MCF 10A (cell line): ENCODE measurements at regions not wholly inside any gene's neighbourhood (a gene's known extent, or its start where the extent isn't known, plus 50 kb on each side); places are given as distances from the start of the nearest gene placed in this dataset.
"Not testable (repeated sequence)": the region's sequence is repeated elsewhere in the genome, so short reads cannot be mapped to it uniquely, and the experiment has no call there.

Experiments used
- BruUV-seq: library from RNA; stranded (reverse); fragments of 400-500 nt; replicated peaks from 2 replicates; lab custom pipeline; 2021; lab: Mats Ljungman, UMichigan
- CTCF ChIA-PET: fragments of 300-600 bp; sonication (Branson Sonifier 250); formaldehyde crosslinking; extraction: SDS; loops from one replicate; lab custom pipeline; 2021; ENCODE audit warnings: antibody characterized with exemption, inconsistent platforms; lab: Yijun Ruan, JAX
- POLR2A ChIA-PET: fragments of 300-600, 350-650 bp; sonication (Branson Sonifier 250); formaldehyde crosslinking; extraction: SDS; loops from one replicate; lab custom pipeline; 2020; ENCODE audit warnings: antibody characterized with exemption, inconsistent platforms; lab: Yijun Ruan, JAX
- DNase-seq: peaks from one replicate; pipeline ENCODE4 v3.0.0-alpha.2; 2018; ENCODE audit not compliant: unreplicated experiment
- H3K27ac Mint-ChIP-seq: one replicate; pipeline ENCODE4 v1.8.0; 2022; ENCODE audit warnings: mild to moderate bottlenecking, low read depth, mixed read lengths; ENCODE audit not compliant: unreplicated experiment
- H3K27me3 Mint-ChIP-seq: one replicate; pipeline ENCODE4 v1.8.0; 2022; ENCODE audit warnings: mixed read lengths; ENCODE audit not compliant: insufficient read depth, unreplicated experiment
- H3K36me3 Mint-ChIP-seq: one replicate; pipeline ENCODE4 v1.8.0; 2022; ENCODE audit warnings: mild to moderate bottlenecking, moderate library complexity, mixed read lengths; ENCODE audit not compliant: insufficient read depth, unreplicated experiment
- H3K4me1 Mint-ChIP-seq: one replicate; pipeline ENCODE4 v1.8.0; 2022; ENCODE audit warnings: mixed read lengths; ENCODE audit not compliant: insufficient read depth, unreplicated experiment
- H3K4me3 Mint-ChIP-seq: one replicate; pipeline ENCODE4 v1.8.0; 2022; ENCODE audit warnings: mild to moderate bottlenecking, moderate library complexity, mixed read lengths; ENCODE audit not compliant: unreplicated experiment
- H3K9me3 Mint-ChIP-seq: one replicate; pipeline ENCODE4 v1.8.0; 2022; ENCODE audit warnings: mixed read lengths; ENCODE audit not compliant: unreplicated experiment
- intact Hi-C: fragments of 100-400 bp; cut with micrococcal nuclease; formaldehyde crosslinking; loops from 2 replicates; pipeline ENCODE4 v1.14.1; 2022
- TF ChIP-seq, protein P1 (sequence below): fragments of 200-600 bp; IDR thresholded peaks from one replicate; pipeline ENCODE4 v1.8.0; 2022; ENCODE audit warnings: antibody characterized with exemption, mild to moderate bottlenecking; ENCODE audit not compliant: unreplicated experiment

DNA sequence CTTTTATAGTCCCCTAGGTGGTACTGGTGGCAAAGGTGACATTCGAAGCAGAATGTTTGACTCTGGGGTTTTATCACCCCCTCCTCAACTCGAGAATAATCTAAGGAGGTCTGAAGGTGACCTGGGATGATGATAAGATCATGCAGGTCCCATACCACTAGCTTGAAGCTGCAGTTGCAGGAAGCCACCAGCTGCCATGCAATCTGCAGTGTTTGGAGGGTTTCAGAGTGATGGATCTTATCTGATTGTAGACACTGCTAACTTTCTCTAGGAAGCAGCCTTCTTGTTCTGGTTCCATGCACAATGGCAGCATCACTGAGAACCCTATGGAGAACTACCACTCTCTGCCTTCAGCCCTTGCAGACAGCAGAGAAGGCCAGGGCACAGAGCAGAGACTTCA is 59.4 kb upstream of the LRPPRC start:
- Mint-ChIP-seq H3K27me3 (no peaks in the 10 kb centered on the region), H3K27ac (no peak overlapping the region), H3K4me3 (no peak overlapping the region), H3K4me1 (no peaks in the 10 kb centered on the region), H3K9me3 (no peaks in the 10 kb centered on the region), H3K36me3 (no peaks in the 10 kb centered on the region)
- no peak for DNase-seq
- CTCF ChIA-PET, result interaction anchor here (3.5 kb wide), 1 partner anchor 11 kb away, joined by 21 read pairs; no protein-coding TSS in a partner anchor
- intact Hi-C loops, result no loop called here
- POLR2A ChIA-PET, result interaction anchor here (0.6 kb wide), 1 partner anchor 88 kb away, joined by 3 read pairs; no protein-coding TSS in a partner anchor
- TF ChIP-seq, protein P1, sequence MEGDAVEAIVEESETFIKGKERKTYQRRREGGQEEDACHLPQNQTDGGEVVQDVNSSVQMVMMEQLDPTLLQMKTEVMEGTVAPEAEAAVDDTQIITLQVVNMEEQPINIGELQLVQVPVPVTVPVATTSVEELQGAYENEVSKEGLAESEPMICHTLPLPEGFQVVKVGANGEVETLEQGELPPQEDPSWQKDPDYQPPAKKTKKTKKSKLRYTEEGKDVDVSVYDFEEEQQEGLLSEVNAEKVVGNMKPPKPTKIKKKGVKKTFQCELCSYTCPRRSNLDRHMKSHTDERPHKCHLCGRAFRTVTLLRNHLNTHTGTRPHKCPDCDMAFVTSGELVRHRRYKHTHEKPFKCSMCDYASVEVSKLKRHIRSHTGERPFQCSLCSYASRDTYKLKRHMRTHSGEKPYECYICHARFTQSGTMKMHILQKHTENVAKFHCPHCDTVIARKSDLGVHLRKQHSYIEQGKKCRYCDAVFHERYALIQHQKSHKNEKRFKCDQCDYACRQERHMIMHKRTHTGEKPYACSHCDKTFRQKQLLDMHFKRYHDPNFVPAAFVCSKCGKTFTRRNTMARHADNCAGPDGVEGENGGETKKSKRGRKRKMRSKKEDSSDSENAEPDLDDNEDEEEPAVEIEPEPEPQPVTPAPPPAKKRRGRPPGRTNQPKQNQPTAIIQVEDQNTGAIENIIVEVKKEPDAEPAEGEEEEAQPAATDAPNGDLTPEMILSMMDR, result no peak
- BruUV-seq, result no TSS peak

DNA sequence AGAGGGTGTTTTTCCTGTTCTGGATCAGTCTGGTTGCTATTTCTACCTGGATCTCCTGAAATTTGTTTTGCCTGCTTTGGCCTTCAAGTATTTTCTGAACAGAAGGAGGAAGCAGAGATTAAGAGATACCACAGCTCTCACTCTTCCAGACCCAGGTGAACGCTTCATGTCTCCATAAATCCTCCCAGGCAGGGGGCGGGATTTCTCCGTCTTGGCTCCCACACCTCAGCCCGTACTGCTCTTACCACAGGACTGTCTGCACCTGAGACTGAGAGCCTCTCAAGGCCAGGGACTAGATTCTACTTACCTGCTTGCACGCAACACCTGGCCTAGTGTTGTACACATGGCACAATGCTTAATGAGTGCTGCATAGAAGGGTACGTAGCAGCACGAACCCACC is 59.9 kb upstream of the LRPPRC start:
- POLR2A ChIA-PET, result no interaction called here
- no peaks in the 10 kb centered on the region for H3K9me3 Mint-ChIP-seq
- CTCF ChIA-PET, result interaction anchor here (0.6 to 3.5 kb wide), 2 partner anchors 11 to 241 kb away, joined by 3 to 21 read pairs; no protein-coding TSS in a partner anchor
- DNase-seq, result no peak
- H3K4me3 Mint-ChIP-seq, result no peak overlapping the region
- TF ChIP-seq, protein P1, result no peak
- BruUV-seq, result no TSS peak
- no peaks in the 10 kb centered on the region for H3K27me3 Mint-ChIP-seq
- no peaks in the 10 kb centered on the region for H3K36me3 Mint-ChIP-seq
- H3K4me1 Mint-ChIP-seq, result no peaks in the 10 kb centered on the region
- intact Hi-C loops, result no loop called here
- H3K27ac Mint-ChIP-seq, result no peak overlapping the region

DNA sequence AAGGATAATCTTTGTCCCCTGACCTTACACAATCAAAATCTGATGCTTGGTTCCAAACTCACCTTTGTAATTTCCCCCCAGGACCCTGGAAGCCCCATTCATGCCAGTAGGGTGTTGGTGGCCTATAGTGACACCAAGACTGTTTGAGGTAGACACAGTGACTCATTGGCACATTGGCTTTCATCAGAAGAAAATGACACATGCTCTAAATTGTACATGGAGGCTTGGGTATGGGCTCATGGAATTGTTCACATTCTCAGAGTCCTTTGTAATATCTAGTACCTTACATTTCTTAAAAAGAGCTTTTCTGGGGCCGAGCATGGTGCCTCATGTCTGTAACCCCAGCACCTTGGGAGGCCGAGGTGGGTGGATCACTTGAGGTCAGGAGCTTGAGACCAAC is 61.2 kb upstream of the LRPPRC start:
- DNase-seq, result no peak
- peaks cover 6% of the 10 kb centered on the region for H3K27me3 Mint-ChIP-seq
- H3K27ac Mint-ChIP-seq, result no peak overlapping the region
- POLR2A ChIA-PET, result no interaction called here
- no TSS peak for BruUV-seq
- H3K9me3 Mint-ChIP-seq, result no peaks in the 10 kb centered on the region
- CTCF ChIA-PET, result interaction anchor here (0.5 to 0.7 kb wide), 2 partner anchors 13 to 16 kb away, joined by 3 to 4 read pairs; no protein-coding TSS in a partner anchor
- TF ChIP-seq, protein P1, result no peak
- H3K36me3 Mint-ChIP-seq, result no peaks in the 10 kb centered on the region
- no peaks in the 10 kb centered on the region for H3K4me1 Mint-ChIP-seq
- no peak overlapping the region for H3K4me3 Mint-ChIP-seq
- intact Hi-C loops, result no loop called here

DNA sequence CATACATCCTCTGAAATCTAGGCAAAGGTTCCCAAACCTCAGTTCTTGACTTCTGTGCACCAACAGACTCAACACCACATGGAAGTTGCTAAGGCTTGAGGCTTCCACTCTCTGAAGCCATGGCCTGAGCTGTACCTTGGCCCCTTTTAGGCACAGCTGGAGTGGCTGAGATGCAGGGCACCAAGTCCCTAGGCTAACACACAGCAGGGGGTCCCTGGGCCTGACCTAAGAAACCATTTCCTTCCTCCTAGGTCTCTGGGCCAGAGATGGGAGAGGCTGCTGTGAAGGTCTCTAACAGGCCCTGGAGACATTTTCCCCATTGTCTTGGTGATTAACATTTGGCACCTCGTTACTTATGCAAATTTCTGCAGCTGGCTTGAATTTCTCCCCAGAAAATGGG is 64.5 kb upstream of the LRPPRC start:
- H3K4me3 Mint-ChIP-seq, BruUV-seq, H3K4me1 Mint-ChIP-seq, intact Hi-C loops, H3K27ac Mint-ChIP-seq, CTCF ChIA-PET, POLR2A ChIA-PET, H3K36me3 Mint-ChIP-seq, H3K9me3 Mint-ChIP-seq, DNase-seq: not testable (repeated sequence)
- H3K27me3 Mint-ChIP-seq, result peaks cover 19% of the 10 kb centered on the region

DNA sequence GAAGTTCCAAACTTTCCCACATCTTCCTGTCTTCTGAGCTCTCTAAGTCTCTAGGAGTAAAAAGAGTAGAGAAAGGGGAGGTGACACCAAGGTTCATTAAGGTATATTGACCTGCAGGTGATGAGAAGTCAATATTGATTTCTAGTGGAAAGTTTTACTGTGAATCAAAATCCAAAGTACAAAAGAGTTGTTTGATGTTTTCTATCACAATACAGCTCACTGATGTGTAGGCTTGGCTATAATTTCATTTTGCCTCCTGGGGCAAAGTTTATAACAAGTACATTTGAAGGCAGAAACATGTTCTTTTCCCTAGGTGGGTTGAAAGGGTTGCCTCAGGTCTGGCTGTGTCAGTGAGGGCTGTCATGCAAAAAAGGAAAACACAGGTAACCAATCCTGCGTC is 65.2 kb upstream of the LRPPRC start:
- H3K9me3 Mint-ChIP-seq, result no peaks in the 10 kb centered on the region
- CTCF ChIA-PET, result no interaction called here
- TF ChIP-seq, protein P1, result no peak
- H3K27ac Mint-ChIP-seq, result no peak overlapping the region
- no peak for DNase-seq
- peaks cover 19% of the 10 kb centered on the region for H3K27me3 Mint-ChIP-seq
- no TSS peak for BruUV-seq
- no peaks in the 10 kb centered on the region for H3K4me1 Mint-ChIP-seq
- no peaks in the 10 kb centered on the region for H3K36me3 Mint-ChIP-seq
- no peak overlapping the region for H3K4me3 Mint-ChIP-seq
- POLR2A ChIA-PET, result no interaction called here
- intact Hi-C loops, result no loop called here
